H1 (cell line): ENCODE measurements at regions not wholly inside any gene's neighbourhood (a gene's known extent, or its start where the extent isn't known, plus 50 kb on each side); places are given as distances from the start of the nearest gene placed in this dataset.

ENCODE experiments used
- CTCF ChIA-PET: fragments of 300-600 bp; sonication (Branson Sonifier 250); formaldehyde crosslinking; loops from one replicate; lab custom pipeline; 2021; ENCODE audit not compliant: partially characterized antibody; lab: Charles Lee
- POLR2A ChIA-PET: fragments of 300-600 bp; sonication (Branson Sonifier 250); formaldehyde crosslinking; loops from one replicate; lab custom pipeline; 2021; ENCODE audit warnings: inconsistent platforms; ENCODE audit not compliant: partially characterized antibody; lab: Charles Lee
- DNase-seq, 2 experiments: peaks; one replicate each; pipeline versions ENCODE4 v3.0.0 to v3.0.0-alpha.2; 2010 to 2022; ENCODE audit warnings: low spot score in 2 of 2, low read depth in 1 of 2, mixed read lengths in 1 of 2
- FAIRE-seq: peaks from 2 replicates; lab custom pipeline; 2011; peaks lifted over from hg19 to GRCh38; lab: Jason Lieb, UNC
- H2AFZ ChIP-seq: 2 replicates; pipeline ENCODE4 v1.8.1; 2012; ENCODE audit warnings: low read length, inconsistent platforms
- H2AK5ac ChIP-seq: 2 replicates; pipeline ENCODE4 v1.6.1; 2013; ENCODE audit warnings: low read depth, low read length
- H2BK120ac ChIP-seq: replicated peaks from 2 replicates; pipeline ENCODE3; 2013; ENCODE audit warnings: low read depth, low read length, inconsistent platforms
- H2BK12ac ChIP-seq: 2 replicates; pipeline ENCODE4 v1.6.1; 2013; ENCODE audit warnings: low read depth, low read length
- H2BK15ac ChIP-seq: 2 replicates; pipeline ENCODE4 v1.6.1; 2013; ENCODE audit warnings: low read length
- H2BK20ac ChIP-seq: 2 replicates; pipeline ENCODE4 v1.6.1; 2013; ENCODE audit warnings: low read length
- H2BK5ac ChIP-seq: 2 replicates; pipeline ENCODE4 v1.6.1; 2013; ENCODE audit warnings: low read depth, low read length
- H3K14ac ChIP-seq: 2 replicates; pipeline ENCODE4 v1.6.1; 2013; ENCODE audit warnings: inconsistent platforms; ENCODE audit not compliant: insufficient read length
- H3K18ac ChIP-seq: 2 replicates; pipeline ENCODE4 v1.6.1; 2013; ENCODE audit warnings: low read length; ENCODE audit errors: extremely low read depth
- H3K23ac ChIP-seq: 2 replicates; pipeline ENCODE4 v1.6.1; 2013; ENCODE audit warnings: inconsistent platforms; ENCODE audit not compliant: insufficient read length
- H3K23me2 ChIP-seq: 2 replicates; pipeline ENCODE4 v1.6.1; 2013; ENCODE audit warnings: low read depth, low read length
- H3K27ac ChIP-seq: 2 replicates; pipeline ENCODE4 v1.6.1; 2011; ENCODE audit warnings: low read depth, low read length, inconsistent platforms
- H3K27me3 ChIP-seq, 4 experiments: replicated peaks in 1 of 4; 1 replicate in 1 of 4; 2 replicates in 3 of 4; pipeline versions ENCODE4 v1.6.1 to v1.8.1; 2011 to 2013; ENCODE audit warnings: low read length in 3 of 4, mild to moderate bottlenecking in 3 of 4, inconsistent platforms in 2 of 4, mixed read lengths in 2 of 4, moderate library complexity in 1 of 4; ENCODE audit not compliant: control insufficient read depth in 3 of 4, insufficient read depth in 3 of 4; ENCODE audit errors: extremely low read depth in 1 of 4
- H3K36me3 ChIP-seq, 4 experiments: 2 replicates each; pipeline versions ENCODE4 v1.6.1 to v1.8.1; 2011 to 2013; ENCODE audit warnings: mild to moderate bottlenecking in 4 of 4, low read length in 3 of 4, moderate library complexity in 2 of 4, control low read depth in 1 of 4, inconsistent platforms in 1 of 4; ENCODE audit not compliant: insufficient read depth in 4 of 4, control insufficient read depth in 2 of 4
- H3K4ac ChIP-seq: replicated peaks from 2 replicates; pipeline ENCODE3; 2013; ENCODE audit warnings: low read length, low read depth, mixed read lengths, inconsistent platforms; ENCODE audit not compliant: insufficient read length
- H3K4me1 ChIP-seq, 4 experiments: replicated peaks in 1 of 4; 1 replicate in 1 of 4; 2 replicates in 3 of 4; pipeline versions ENCODE4 v1.6.1 to v1.8.1; 2011 to 2013; ENCODE audit warnings: low read length in 3 of 4, inconsistent platforms in 2 of 4, mixed read lengths in 1 of 4; ENCODE audit not compliant: insufficient read depth in 4 of 4, control insufficient read depth in 3 of 4
- H3K4me2 ChIP-seq, 2 experiments: 2 replicates each; pipeline versions ENCODE4 v1.6.1 to v1.8.1; 2011 to 2013; ENCODE audit warnings: low read depth in 2 of 2, low read length in 2 of 2, control low read depth in 1 of 2, inconsistent platforms in 1 of 2, mild to moderate bottlenecking in 1 of 2; ENCODE audit not compliant: insufficient read depth in 1 of 2
- H3K4me3 ChIP-seq, 4 experiments: fragments of 200-600, 300-600 bp in 1 of 4; sonication (generic), shearing (Covaris generic), sonication (Bioruptor Twin) in 1 of 4; 2 replicates each; pipeline versions ENCODE4 v1.5.1 to v1.8.1; 2011 to 2016; ENCODE audit warnings: low read length in 4 of 4, low read depth in 3 of 4, control low read depth in 2 of 4, inconsistent platforms in 2 of 4, mild to moderate bottlenecking in 2 of 4, mixed read lengths in 1 of 4, moderate library complexity in 1 of 4; ENCODE audit not compliant: insufficient read depth in 2 of 4; ENCODE audit errors: extremely low read depth in 1 of 4
- H3K56ac ChIP-seq: replicated peaks from 2 replicates; pipeline ENCODE3; 2013; ENCODE audit warnings: low read depth, mild to moderate bottlenecking, mixed read lengths, low read length, inconsistent platforms; ENCODE audit not compliant: insufficient read length
- H3K79me1 ChIP-seq: 2 replicates; pipeline ENCODE4 v1.6.1; 2013; ENCODE audit warnings: low read depth, low read length, control low read depth
- H3K79me2 ChIP-seq, 2 experiments: 2 replicates each; pipeline versions ENCODE4 v1.6.1 to v1.8.1; 2012 to 2013; ENCODE audit warnings: low read length in 2 of 2, mild to moderate bottlenecking in 2 of 2, inconsistent platforms in 1 of 2; ENCODE audit not compliant: insufficient read depth in 2 of 2, control insufficient read depth in 1 of 2
- H3K9ac ChIP-seq, 4 experiments: replicated peaks in 1 of 4; 1 replicate in 1 of 4; 2 replicates in 3 of 4; pipeline versions ENCODE4 v1.6.1 to v1.8.1; 2011 to 2013; ENCODE audit warnings: low read depth in 3 of 4, low read length in 3 of 4, control low read depth in 2 of 4, mild to moderate bottlenecking in 2 of 4, moderate library complexity in 2 of 4, inconsistent platforms in 1 of 4; ENCODE audit errors: extremely low read depth in 1 of 4
- H3K9me3 ChIP-seq, 2 experiments: 2 replicates each; pipeline versions ENCODE4 v1.6.1 to v1.8.1; 2012 to 2013; ENCODE audit warnings: mild to moderate bottlenecking in 2 of 2, moderate library complexity in 2 of 2, control low read depth in 1 of 2, inconsistent platforms in 1 of 2, low read depth in 1 of 2, low read length in 1 of 2, mixed read lengths in 1 of 2; ENCODE audit not compliant: insufficient read depth in 2 of 2
- H4K20me1 ChIP-seq, 2 experiments: replicated peaks in 1 of 2; 2 replicates each; pipeline versions ENCODE3 to v1.8.1; 2011 to 2013; ENCODE audit warnings: inconsistent platforms in 2 of 2, low read length in 2 of 2, mild to moderate bottlenecking in 1 of 2; ENCODE audit not compliant: insufficient read depth in 2 of 2, control insufficient read depth in 1 of 2
- H4K5ac ChIP-seq: 2 replicates; pipeline ENCODE4 v1.6.1; 2013; ENCODE audit warnings: low read length, low read depth, mixed read lengths, inconsistent platforms; ENCODE audit not compliant: insufficient read length
- H4K8ac ChIP-seq: 2 replicates; pipeline ENCODE4 v1.8.0; 2013; ENCODE audit warnings: mild to moderate bottlenecking, moderate library complexity, low read length, inconsistent platforms; ENCODE audit not compliant: insufficient read depth; ENCODE audit errors: extremely low read depth
- H4K91ac ChIP-seq: replicated peaks from 2 replicates; pipeline ENCODE3; 2013; ENCODE audit warnings: low read length, mixed read lengths, inconsistent platforms; ENCODE audit not compliant: insufficient read length
- RAD21 ChIP-seq, 2 experiments: IDR thresholded peaks in 1 of 2; conservative IDR thresholded peaks in 1 of 2; 2 replicates each; pipeline ENCODE4 v1.6.1; 2011; ENCODE audit warnings: low read depth in 2 of 2, low read length in 2 of 2, improper control_type of control experiment in 1 of 2, inconsistent platforms in 1 of 2, mild to moderate bottlenecking in 1 of 2, moderate library complexity in 1 of 2
- WGBS, 2 experiments: shearing (Covaris generic) in 1 of 2; methylation state at CpG; one replicate each; pipeline versions ENCODE4 v1.1.6 to v1.1.7; 2013 to 2015; ENCODE audit warnings: low lambda C conversion rate in 2 of 2, mixed read lengths in 2 of 2, inconsistent platforms in 1 of 2, low coverage in 1 of 2, missing lambda C conversion rate in 1 of 2; ENCODE audit not compliant: insufficient replicate concordance in 2 of 2, insufficient coverage in 1 of 2, insufficient read length in 1 of 2; ENCODE audit errors: extremely low coverage in 1 of 2, missing lambda C conversion rate in 1 of 2; 5-methylcytosine and 5-hydroxymethylcytosine counted together

GRCh38 chr1:216958569-216958968 lies 235.3 kb upstream of the ESRRG start:
- no peak for FAIRE-seq
- no peak overlapping the region for H3K14ac ChIP-seq
- H3K9me3 ChIP-seq = no peaks in the 10 kb centered on the region
- no peak overlapping the region for H3K23ac ChIP-seq
- no peak overlapping the region for H2BK120ac ChIP-seq
- DNase-seq = no peak
- no peaks in the 10 kb centered on the region for H4K20me1 ChIP-seq
- no peak overlapping the region for H2BK5ac ChIP-seq
- H3K79me1 ChIP-seq = no peaks in the 10 kb centered on the region
- no peak overlapping the region for H4K8ac ChIP-seq
- H3K56ac ChIP-seq = no peak overlapping the region
- no peaks in the 10 kb centered on the region for H3K4me1 ChIP-seq
- H3K79me2 ChIP-seq = no peaks in the 10 kb centered on the region
- TF ChIP-seq RAD21 (IDR thresholded peaks at IDR 0.05 in 1 of 2, conservative IDR thresholded peaks at IDR 0.05 in 1 of 2; ENCODE audit: low read depth in 2 of 2, low read length in 2 of 2) = no peak
- H3K4me3 ChIP-seq = no peak overlapping the region
- WGBS, 2 experiments = 94% methylated on average over 4 of the region's 4 CpGs; no CpG with 5 or more reads in 1 of the 2 experiments
- ChIA-PET POLR2A (no interaction called here), CTCF (interaction anchor here (2.1 kb wide), 1 partner anchor 13 kb away, joined by 5 read pairs; no protein-coding TSS in a partner anchor)
- no peaks in the 10 kb centered on the region for H3K27me3 ChIP-seq
- H4K91ac ChIP-seq = no peak overlapping the region
- no peak overlapping the region for H2BK15ac ChIP-seq
- H3K4ac ChIP-seq = no peak overlapping the region
- no peak overlapping the region for H4K5ac ChIP-seq
- H2AK5ac ChIP-seq = no peak overlapping the region
- H2AFZ ChIP-seq = no peak overlapping the region
- no peaks in the 10 kb centered on the region for H3K36me3 ChIP-seq
- H3K23me2 ChIP-seq = no peaks in the 10 kb centered on the region
- H3K4me2 ChIP-seq = no peak overlapping the region
- H3K18ac ChIP-seq = no peak overlapping the region
- no peak overlapping the region for H2BK12ac ChIP-seq
- H3K9ac ChIP-seq = no peak overlapping the region
- H3K27ac ChIP-seq = no peak overlapping the region
- H2BK20ac ChIP-seq = no peak overlapping the region
